ENCODE measurements at regions not wholly inside any gene's neighbourhood (a gene's known extent, or its start where the extent isn't known, plus 50 kb on each side); places are given as distances from the start of the nearest gene placed in this dataset.

DNA sequence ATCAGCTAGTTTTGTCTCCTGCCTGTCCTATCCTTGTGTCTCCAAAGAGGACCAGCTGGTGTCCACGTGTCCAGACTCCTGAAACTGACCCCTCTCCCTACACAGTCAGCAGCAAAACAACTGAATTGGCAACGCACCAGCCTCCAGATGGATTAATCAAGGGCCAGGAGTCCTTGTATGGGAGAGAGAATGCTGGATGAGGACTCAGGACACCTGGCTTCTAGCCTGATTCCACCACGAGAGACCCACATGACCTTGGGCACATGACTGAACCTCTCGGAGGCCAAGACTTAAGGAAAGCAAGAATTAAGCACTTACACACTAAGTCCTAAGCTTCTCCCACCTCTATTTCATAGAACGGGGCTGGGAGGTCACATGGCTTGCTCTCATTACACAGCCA is 60.4 kb upstream of the CMKLR1 start:
- Histone ChIP-seq H3K27me3 (ENCODE audit: insufficient read depth, poor library complexity, severe bottlenecking) (no peaks in the 10 kb centered on the region), H3K27ac (replicated peaks) (no peak overlapping the region), H3K4me3 (replicated peaks; ENCODE audit: insufficient read depth, low read length) (no peak overlapping the region)
- TF ChIP-seq SPI1 (IDR thresholded peaks at IDR 0.05; ENCODE audit: borderline replicate concordance, low read depth), result no peak
- TF ChIP-seq GABPA (IDR thresholded peaks at IDR 0.05; ENCODE audit: low read depth), result no peak
- no peak for DNase-seq (ENCODE audit: low read depth in 1 of 2, low spot score in 1 of 2)

DNA sequence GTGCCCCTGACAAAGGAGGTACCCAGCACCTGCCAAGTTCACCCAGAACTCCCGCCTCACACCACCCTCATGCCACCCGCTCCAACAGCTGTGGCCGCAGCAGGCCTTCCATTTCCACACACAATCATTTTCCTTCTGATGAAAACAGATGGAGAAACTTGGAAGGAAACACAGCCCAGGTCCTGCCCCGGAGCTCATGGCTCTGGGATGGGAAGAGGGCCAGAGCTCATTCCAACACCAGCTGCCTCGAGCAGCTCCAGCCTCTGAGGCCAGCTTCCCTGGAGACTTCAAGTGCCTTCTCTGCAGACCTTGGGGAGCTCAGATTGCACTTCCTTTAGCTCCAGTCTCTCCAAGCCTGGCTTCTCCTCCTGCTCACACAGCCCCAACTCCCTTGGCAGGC is 55.1 kb upstream of the CMKLR1 start:
- Histone ChIP-seq H3K27me3 (ENCODE audit: insufficient read depth, poor library complexity, severe bottlenecking) (no peaks in the 10 kb centered on the region), H3K4me3 (replicated peaks; ENCODE audit: insufficient read depth, low read length) (no peak overlapping the region), H3K27ac (replicated peaks) (no peak overlapping the region)
- TF ChIP-seq REST (IDR thresholded peaks at IDR 0.05; ENCODE audit: insufficient replicate concordance, low read depth), result no peak
- TF ChIP-seq, protein P1, sequence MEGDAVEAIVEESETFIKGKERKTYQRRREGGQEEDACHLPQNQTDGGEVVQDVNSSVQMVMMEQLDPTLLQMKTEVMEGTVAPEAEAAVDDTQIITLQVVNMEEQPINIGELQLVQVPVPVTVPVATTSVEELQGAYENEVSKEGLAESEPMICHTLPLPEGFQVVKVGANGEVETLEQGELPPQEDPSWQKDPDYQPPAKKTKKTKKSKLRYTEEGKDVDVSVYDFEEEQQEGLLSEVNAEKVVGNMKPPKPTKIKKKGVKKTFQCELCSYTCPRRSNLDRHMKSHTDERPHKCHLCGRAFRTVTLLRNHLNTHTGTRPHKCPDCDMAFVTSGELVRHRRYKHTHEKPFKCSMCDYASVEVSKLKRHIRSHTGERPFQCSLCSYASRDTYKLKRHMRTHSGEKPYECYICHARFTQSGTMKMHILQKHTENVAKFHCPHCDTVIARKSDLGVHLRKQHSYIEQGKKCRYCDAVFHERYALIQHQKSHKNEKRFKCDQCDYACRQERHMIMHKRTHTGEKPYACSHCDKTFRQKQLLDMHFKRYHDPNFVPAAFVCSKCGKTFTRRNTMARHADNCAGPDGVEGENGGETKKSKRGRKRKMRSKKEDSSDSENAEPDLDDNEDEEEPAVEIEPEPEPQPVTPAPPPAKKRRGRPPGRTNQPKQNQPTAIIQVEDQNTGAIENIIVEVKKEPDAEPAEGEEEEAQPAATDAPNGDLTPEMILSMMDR (IDR thresholded peaks at IDR 0.05; ENCODE audit: insufficient read depth, low read length), result no peak
- TF ChIP-seq POLR2AphosphoS5 (IDR thresholded peaks at IDR 0.05; ENCODE audit: low read depth), result no peak
- TF ChIP-seq SPI1 (IDR thresholded peaks at IDR 0.05; ENCODE audit: borderline replicate concordance, low read depth), result no peak
- no peak for TF ChIP-seq GABPA (IDR thresholded peaks at IDR 0.05; ENCODE audit: low read depth)
- DNase-seq (ENCODE audit: low read depth in 1 of 2, low spot score in 1 of 2), result no peak

GRCh38 chr12:108392284-108392683 is 53.2 kb upstream of the CMKLR1 start:
- Histone ChIP-seq H3K27me3 (ENCODE audit: insufficient read depth, poor library complexity, severe bottlenecking) (no peaks in the 10 kb centered on the region), H3K4me3 (replicated peaks; ENCODE audit: insufficient read depth, low read length) (no peak overlapping the region), H3K27ac (replicated peaks) (no peak overlapping the region)
- no peak for DNase-seq (ENCODE audit: low read depth in 1 of 2, low spot score in 1 of 2)
- TF ChIP-seq SPI1 (IDR thresholded peaks at IDR 0.05; ENCODE audit: borderline replicate concordance, low read depth) (no peak), REST (IDR thresholded peaks at IDR 0.05; ENCODE audit: insufficient replicate concordance, low read depth) (no peak), POLR2AphosphoS5 (IDR thresholded peaks at IDR 0.05; ENCODE audit: low read depth) (no peak)
- TF ChIP-seq, protein P1 (IDR thresholded peaks at IDR 0.05; ENCODE audit: insufficient read depth, low read length), result no peak

DNA sequence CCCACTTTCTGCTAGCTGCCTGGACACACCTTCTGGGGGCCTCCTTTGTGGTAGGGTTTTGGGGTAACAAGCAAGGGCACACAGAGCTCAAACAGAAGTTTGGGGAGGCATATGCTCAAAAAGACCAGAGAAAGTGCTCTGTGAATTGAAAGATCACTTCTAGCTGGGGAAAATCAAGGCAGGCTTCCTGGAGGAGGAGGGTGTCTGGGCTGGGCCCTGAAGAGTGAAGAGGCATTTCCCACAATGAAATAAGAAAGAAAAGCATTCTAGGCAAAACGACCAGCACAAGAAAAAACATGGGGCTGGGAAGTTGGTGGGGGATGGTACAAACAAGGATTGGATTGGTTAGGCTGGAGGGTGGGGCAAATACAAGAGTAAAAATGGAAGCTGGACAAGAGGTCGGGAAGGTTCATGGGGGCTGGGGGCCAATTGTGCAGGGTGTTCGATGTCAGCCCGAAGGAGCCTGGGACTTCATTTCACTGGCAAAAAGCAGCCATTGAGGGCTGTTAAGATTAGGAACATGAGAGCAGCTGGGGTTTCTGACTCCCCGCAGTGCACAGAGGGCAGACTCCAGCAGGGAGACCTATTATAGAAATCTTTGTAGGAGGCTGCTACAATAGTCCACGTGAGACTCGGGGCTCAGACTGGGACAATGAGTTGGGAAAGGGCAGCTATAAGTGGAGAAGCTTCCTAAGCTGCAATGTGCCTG is 51.5 kb upstream of the CMKLR1 start:
- H3K27me3 ChIP-seq (ENCODE audit: insufficient read depth, poor library complexity, severe bottlenecking), result no peaks in the 10 kb centered on the region
- DNase-seq (ENCODE audit: low read depth in 1 of 2, low spot score in 1 of 2), result no peak
- H3K27ac ChIP-seq (replicated peaks), result no peak overlapping the region
- no peak for TF ChIP-seq REST (IDR thresholded peaks at IDR 0.05; ENCODE audit: insufficient replicate concordance, low read depth)
- no peak for TF ChIP-seq POLR2AphosphoS5 (IDR thresholded peaks at IDR 0.05; ENCODE audit: low read depth)
- no peak for TF ChIP-seq GABPA (IDR thresholded peaks at IDR 0.05; ENCODE audit: low read depth)
- TF ChIP-seq SPI1 (IDR thresholded peaks at IDR 0.05; ENCODE audit: borderline replicate concordance, low read depth), result no peak
- TF ChIP-seq, protein P1 (IDR thresholded peaks at IDR 0.05; ENCODE audit: insufficient read depth, low read length), result no peak
- H3K4me3 ChIP-seq (replicated peaks; ENCODE audit: insufficient read depth, low read length), result no peak overlapping the region

Measured in HL-60 (cell line).